Fibroblast of lung (primary cell): ENCODE measurements at regions not wholly inside any gene's neighbourhood (a gene's known extent, or its start where the extent isn't known, plus 50 kb on each side); places are given as distances from the start of the nearest gene placed in this dataset.
"Not testable (repeated sequence)": the region's sequence is repeated elsewhere in the genome, so short reads cannot be mapped to it uniquely, and the experiment has no call there.

Experiments used
- DNase-seq, 2 donors: peaks; one replicate each; pipeline versions ENCODE4 v3.0.0 to v3.0.0-alpha.2; 2010; ENCODE audit warnings: low read depth in 2 of 2
- H2AFZ ChIP-seq: 2 replicates; pipeline ENCODE4 v1.5.1; 2012; ENCODE audit warnings: low read length, control low read depth, inconsistent platforms
- H3K27ac ChIP-seq: 2 replicates; pipeline ENCODE4 v1.5.1; 2011; ENCODE audit warnings: low read length, control low read depth; ENCODE audit not compliant: insufficient read depth
- H3K27me3 ChIP-seq: 2 replicates; pipeline ENCODE4 v1.5.1; 2011; ENCODE audit warnings: mild to moderate bottlenecking, low read length; ENCODE audit not compliant: control insufficient read depth, insufficient read depth
- H3K36me3 ChIP-seq: 2 replicates; pipeline ENCODE4 v1.5.1; 2011; ENCODE audit warnings: low read length; ENCODE audit not compliant: control insufficient read depth, insufficient read depth
- H3K4me1 ChIP-seq: 2 replicates; pipeline ENCODE4 v1.5.1; 2011; ENCODE audit warnings: low read length; ENCODE audit not compliant: control insufficient read depth, insufficient read depth; ENCODE audit errors: extremely low read depth
- H3K4me2 ChIP-seq: 2 replicates; pipeline ENCODE4 v1.5.1; 2011; ENCODE audit warnings: low read length, control low read depth; ENCODE audit not compliant: insufficient read depth; ENCODE audit errors: extremely low read depth
- H3K4me3 ChIP-seq, 4 experiments: fragments of 200-600 bp in 1 of 4; sonication (generic) in 1 of 4; replicated peaks in 1 of 4; 2 replicates each; pipeline ENCODE4 v1.5.1; 2011 to 2016; ENCODE audit warnings: low read length in 4 of 4, low read depth in 3 of 4, mild to moderate bottlenecking in 3 of 4, control low read depth in 2 of 4, inconsistent platforms in 1 of 4, mixed read lengths in 1 of 4; ENCODE audit not compliant: insufficient read depth in 1 of 4; ENCODE audit errors: control extremely low read depth in 1 of 4
- H3K79me2 ChIP-seq: 2 replicates; pipeline ENCODE4 v1.5.1; 2012; ENCODE audit warnings: mild to moderate bottlenecking, low read length, inconsistent platforms; ENCODE audit not compliant: control insufficient read depth, insufficient read depth
- H3K9ac ChIP-seq: 2 replicates; pipeline ENCODE4 v1.5.1; 2011; ENCODE audit warnings: mild to moderate bottlenecking, low read length, control low read depth; ENCODE audit not compliant: insufficient read depth
- H3K9me3 ChIP-seq: 2 replicates; pipeline ENCODE4 v1.5.1; 2012; ENCODE audit warnings: low read depth, low read length; ENCODE audit not compliant: control insufficient read depth, insufficient read depth
- H4K20me1 ChIP-seq: 2 replicates; pipeline ENCODE4 v1.5.1; 2011; ENCODE audit warnings: low read length; ENCODE audit not compliant: control insufficient read depth, insufficient read depth; ENCODE audit errors: extremely low read depth
- EZH2 ChIP-seq: IDR thresholded peaks from 2 replicates; pipeline ENCODE4 v1.5.1; 2012; ENCODE audit warnings: low read length, control low read depth, mild to moderate bottlenecking; ENCODE audit errors: missing control alignments
- TF ChIP-seq, protein P1 (sequence below), 2 donors: IDR thresholded peaks in 1 of 2; conservative IDR thresholded peaks in 1 of 2; 1 replicate in 1 of 2; 2 replicates in 1 of 2; pipeline ENCODE4 v1.5.1; 2011 to 2012; ENCODE audit warnings: low read length in 2 of 2, control low read depth in 1 of 2, inconsistent platforms in 1 of 2, low read depth in 1 of 2, mild to moderate bottlenecking in 1 of 2

DNA sequence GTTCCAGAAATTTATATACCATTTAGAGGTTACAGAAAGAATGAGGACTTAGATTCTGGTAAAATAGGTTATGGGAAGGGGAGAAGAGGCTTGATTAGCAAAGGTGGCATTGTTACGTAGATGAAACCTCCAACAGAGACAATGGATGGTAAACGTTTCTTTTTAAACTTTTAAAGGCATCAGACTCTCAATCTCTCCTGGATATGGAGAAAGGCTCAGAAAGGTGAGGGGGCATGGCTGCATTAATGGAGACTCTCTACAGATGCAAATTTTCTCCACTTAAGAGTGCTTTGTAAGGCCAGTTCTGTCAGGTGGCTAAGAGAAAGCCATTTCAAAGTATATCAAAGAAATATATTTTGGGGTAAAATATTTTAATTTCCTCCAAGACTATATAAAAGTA is 240.9 kb upstream of the PTER start:
- Histone ChIP-seq H3K36me3 (no peaks in the 10 kb centered on the region), H3K27me3 (no peaks in the 10 kb centered on the region), H3K4me1 (no peaks in the 10 kb centered on the region), H3K4me2 (no peak overlapping the region), H3K4me3 (no peak overlapping the region), H3K79me2 (no peaks in the 10 kb centered on the region), H3K27ac (no peak overlapping the region), H3K9ac (no peak overlapping the region), H3K9me3 (no peaks in the 10 kb centered on the region), H4K20me1 (no peaks in the 10 kb centered on the region), H2AFZ (no peak overlapping the region)
- TF ChIP-seq, protein P1, sequence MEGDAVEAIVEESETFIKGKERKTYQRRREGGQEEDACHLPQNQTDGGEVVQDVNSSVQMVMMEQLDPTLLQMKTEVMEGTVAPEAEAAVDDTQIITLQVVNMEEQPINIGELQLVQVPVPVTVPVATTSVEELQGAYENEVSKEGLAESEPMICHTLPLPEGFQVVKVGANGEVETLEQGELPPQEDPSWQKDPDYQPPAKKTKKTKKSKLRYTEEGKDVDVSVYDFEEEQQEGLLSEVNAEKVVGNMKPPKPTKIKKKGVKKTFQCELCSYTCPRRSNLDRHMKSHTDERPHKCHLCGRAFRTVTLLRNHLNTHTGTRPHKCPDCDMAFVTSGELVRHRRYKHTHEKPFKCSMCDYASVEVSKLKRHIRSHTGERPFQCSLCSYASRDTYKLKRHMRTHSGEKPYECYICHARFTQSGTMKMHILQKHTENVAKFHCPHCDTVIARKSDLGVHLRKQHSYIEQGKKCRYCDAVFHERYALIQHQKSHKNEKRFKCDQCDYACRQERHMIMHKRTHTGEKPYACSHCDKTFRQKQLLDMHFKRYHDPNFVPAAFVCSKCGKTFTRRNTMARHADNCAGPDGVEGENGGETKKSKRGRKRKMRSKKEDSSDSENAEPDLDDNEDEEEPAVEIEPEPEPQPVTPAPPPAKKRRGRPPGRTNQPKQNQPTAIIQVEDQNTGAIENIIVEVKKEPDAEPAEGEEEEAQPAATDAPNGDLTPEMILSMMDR (conservative IDR thresholded peaks at IDR 0.05 in 1 of 2, IDR thresholded peaks at IDR 0.05 in 1 of 2; ENCODE audit: low read depth in 1 of 2, low read length in 2 of 2): no peak
- no peak for TF ChIP-seq EZH2
- DNase-seq: no peak

DNA sequence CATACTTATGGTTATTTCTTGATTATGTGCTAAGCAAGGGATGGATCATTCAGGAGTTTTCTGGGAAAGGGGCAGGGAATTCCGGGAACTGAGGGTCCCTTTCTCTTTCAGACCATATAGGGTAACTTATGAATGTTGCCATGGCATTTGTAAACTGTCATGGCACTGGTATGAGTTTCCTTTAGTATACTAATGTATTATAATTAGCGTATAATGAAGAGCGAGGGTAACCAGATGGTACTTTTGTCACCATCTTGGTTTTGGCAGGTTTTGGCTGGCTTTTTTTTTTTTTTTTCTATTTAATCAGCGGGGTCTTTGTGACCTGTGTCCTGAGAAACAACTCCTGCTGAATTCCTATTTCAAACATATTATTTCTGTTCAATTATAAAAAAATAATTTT is 237.6 kb upstream of the PTER start:
- TF ChIP-seq EZH2: no peak
- TF ChIP-seq, protein P1 (conservative IDR thresholded peaks at IDR 0.05 in 1 of 2, IDR thresholded peaks at IDR 0.05 in 1 of 2; ENCODE audit: low read depth in 1 of 2, low read length in 2 of 2): no peak
- no peaks in the 10 kb centered on the region for H3K79me2 ChIP-seq

DNA sequence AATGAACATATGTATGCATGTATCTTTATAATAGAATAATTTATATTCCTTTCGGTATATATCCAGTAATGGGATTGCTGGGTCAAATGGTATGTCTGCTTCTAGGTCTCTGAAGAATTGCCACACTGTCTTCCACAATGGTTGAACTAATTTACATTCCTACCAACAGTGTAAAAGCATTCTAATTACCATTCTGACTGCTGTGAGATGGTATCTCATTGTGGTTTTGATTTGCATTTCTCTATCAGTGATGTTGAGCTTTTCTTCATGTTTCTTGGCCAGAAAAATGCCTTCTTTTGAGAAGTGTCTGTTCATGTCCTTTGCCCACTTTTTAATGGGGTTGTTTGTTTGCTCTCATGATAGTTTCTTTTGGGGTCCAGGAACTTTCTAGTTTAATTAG is 213.2 kb upstream of the PTER start:
- H3K4me2 ChIP-seq, H2AFZ ChIP-seq, H3K79me2 ChIP-seq, DNase-seq, H3K27ac ChIP-seq, H3K4me3 ChIP-seq, H3K27me3 ChIP-seq, H3K9ac ChIP-seq, H3K9me3 ChIP-seq, H3K4me1 ChIP-seq, H3K36me3 ChIP-seq, H4K20me1 ChIP-seq: not testable (repeated sequence)

More for the DNA sequence above, 237.6 kb upstream of the PTER start:
- Histone ChIP-seq H3K4me2 (no peak overlapping the region), H3K27ac (no peak overlapping the region), H4K20me1 (no peaks in the 10 kb centered on the region), H3K27me3 (no peaks in the 10 kb centered on the region), H3K9ac (no peak overlapping the region), H3K9me3 (no peaks in the 10 kb centered on the region), H3K4me1 (no peaks in the 10 kb centered on the region), H3K4me3 (no peak overlapping the region), H2AFZ (no peak overlapping the region), H3K36me3 (no peaks in the 10 kb centered on the region)
- no peak for DNase-seq
